HEK293 (cell line): ENCODE measurements at regions not wholly inside any gene's neighbourhood (a gene's known extent, or its start where the extent isn't known, plus 50 kb on each side); places are given as distances from the start of the nearest gene placed in this dataset.

Experiments
- CTCF ChIA-PET: fragments of 350-600 bp; formaldehyde crosslinking; extraction: SDS; loops from one replicate; lab custom pipeline; 2021; ENCODE audit warnings: antibody characterized with exemption; lab: Yijun Ruan, JAX
- POLR2A ChIA-PET: fragments of 300-600 bp; formaldehyde crosslinking; extraction: SDS; loops from one replicate; lab custom pipeline; 2020; ENCODE audit warnings: antibody characterized with exemption, inconsistent platforms; lab: Yijun Ruan, JAX
- H3K27ac ChIP-seq: fragments of 200-500 bp; sonication (Bioruptor generic); 2 replicates; pipeline ENCODE4 v1.5.1; 2014; ENCODE audit warnings: low read depth, low read length, control low read depth, inconsistent platforms; ENCODE audit errors: extremely low read depth
- H3K36me3 ChIP-seq, 2 experiments: fragments of 200-500 bp in 1 of 2; sonication (Bioruptor generic) in 1 of 2; 1 replicate in 1 of 2; 2 replicates in 1 of 2; pipeline ENCODE4 v1.5.1; 2014 to 2017; ENCODE audit warnings: inconsistent platforms in 2 of 2, low read length in 2 of 2; ENCODE audit not compliant: control insufficient read depth in 2 of 2, insufficient read depth in 1 of 2
- H3K4me1 ChIP-seq: fragments of 200-500 bp; sonication (Bioruptor generic); 2 replicates; pipeline ENCODE4 v1.5.1; 2014; ENCODE audit warnings: mild to moderate bottlenecking, low read length, inconsistent platforms; ENCODE audit not compliant: control insufficient read depth, insufficient read depth
- H3K4me3 ChIP-seq: 2 replicates; pipeline ENCODE4 v1.5.1; 2011; ENCODE audit warnings: low read depth, mild to moderate bottlenecking, control low read depth, low read length, moderate library complexity
- H3K9me3 ChIP-seq: fragments of 200-500 bp; sonication (Bioruptor generic); 2 replicates; pipeline ENCODE4 v1.5.1; 2014; ENCODE audit warnings: low read depth, low read length, inconsistent platforms; ENCODE audit not compliant: control insufficient read depth, insufficient read depth
- EGR2 ChIP-seq: fragments of 450-650 bp; formaldehyde crosslinking; IDR thresholded peaks from 2 replicates; pipeline ENCODE4 v1.5.1; 2016; ENCODE audit warnings: low read depth, missing biosample characterization, missing genetic modification characterization
- KLF16 ChIP-seq: fragments of 450-650 bp; formaldehyde crosslinking; IDR thresholded peaks from 2 replicates; pipeline ENCODE4 v1.5.1; 2017; ENCODE audit warnings: missing biosample characterization, missing genetic modification characterization
- KLF8 ChIP-seq: fragments of 450-650 bp; formaldehyde crosslinking; IDR thresholded peaks from 2 replicates; pipeline ENCODE4 v1.5.1; 2016; ENCODE audit warnings: missing biosample characterization, missing genetic modification characterization
- SCRT2 ChIP-seq: fragments of 450-650 bp; formaldehyde crosslinking; IDR thresholded peaks from 2 replicates; pipeline ENCODE4 v1.5.1; 2016; ENCODE audit warnings: missing biosample characterization, missing genetic modification characterization
- ZBTB7A ChIP-seq: fragments of 450-650 bp; formaldehyde crosslinking; IDR thresholded peaks from 2 replicates; pipeline ENCODE4 v1.5.1; 2016; ENCODE audit warnings: low read depth, missing biosample characterization, missing genetic modification characterization
- ZNF121 ChIP-seq: fragments of 450-650 bp; formaldehyde crosslinking; IDR thresholded peaks from 2 replicates; pipeline ENCODE4 v1.5.1; 2016; ENCODE audit warnings: missing biosample characterization, missing genetic modification characterization
- ZNF132 ChIP-seq: fragments of 450-650 bp; formaldehyde crosslinking; IDR thresholded peaks from 2 replicates; pipeline ENCODE4 v1.5.1; 2017; ENCODE audit warnings: missing biosample characterization, missing genetic modification characterization, borderline replicate concordance
- ZNF23 ChIP-seq: fragments of 450-650 bp; formaldehyde crosslinking; IDR thresholded peaks from 2 replicates; pipeline ENCODE4 v1.5.1; 2016; ENCODE audit warnings: missing biosample characterization, missing genetic modification characterization, borderline replicate concordance
- ZNF354C ChIP-seq: fragments of 450-650 bp; formaldehyde crosslinking; IDR thresholded peaks from 2 replicates; pipeline ENCODE4 v1.5.1; 2016; ENCODE audit warnings: missing biosample characterization, missing genetic modification characterization, low read depth, borderline replicate concordance
- ZNF623 ChIP-seq: fragments of 450-650 bp; formaldehyde crosslinking; IDR thresholded peaks from 2 replicates; pipeline ENCODE4 v1.5.1; 2016; ENCODE audit warnings: missing biosample characterization, missing genetic modification characterization
- ZNF658 ChIP-seq: fragments of 450-650 bp; formaldehyde crosslinking; IDR thresholded peaks from 2 replicates; pipeline ENCODE4; 2016; ENCODE audit warnings: missing biosample characterization, missing genetic modification characterization
- ZNF768 ChIP-seq: fragments of 450-650 bp; formaldehyde crosslinking; IDR thresholded peaks from 2 replicates; pipeline ENCODE4 v1.5.1; 2018; ENCODE audit warnings: missing biosample characterization, mild to moderate bottlenecking, missing genetic modification characterization
- ZNF777 ChIP-seq: fragments of 450-650 bp; formaldehyde crosslinking; IDR thresholded peaks from 2 replicates; pipeline ENCODE4 v1.5.1; 2017; ENCODE audit warnings: missing biosample characterization, missing genetic modification characterization, borderline replicate concordance
- ZNF792 ChIP-seq: fragments of 450-650 bp; formaldehyde crosslinking; IDR thresholded peaks from 2 replicates; pipeline ENCODE4 v1.5.1; 2016; ENCODE audit warnings: missing biosample characterization, missing genetic modification characterization
- ZSCAN23 ChIP-seq: fragments of 450-650 bp; formaldehyde crosslinking; IDR thresholded peaks from 2 replicates; pipeline ENCODE4 v1.5.1; 2016; ENCODE audit warnings: missing biosample characterization, missing genetic modification characterization
- ZXDB ChIP-seq: fragments of 450-650 bp; formaldehyde crosslinking; IDR thresholded peaks from 2 replicates; pipeline ENCODE4 v1.5.1; 2016; ENCODE audit warnings: missing biosample characterization, missing genetic modification characterization
- TF ChIP-seq, protein P1 (sequence below): fragments of 450-650 bp; formaldehyde crosslinking; IDR thresholded peaks from 2 replicates; pipeline ENCODE4 v1.5.1; 2017; ENCODE audit warnings: missing biosample characterization, missing genetic modification characterization
- TF ChIP-seq, protein P2 (sequence below): sonication (generic); formaldehyde crosslinking; IDR thresholded peaks from 2 replicates; pipeline ENCODE4 v1.8.1; 2022; ENCODE audit warnings: mild to moderate bottlenecking, moderate library complexity, missing genetic modification reagents
- TF ChIP-seq, protein P3 (sequence below): fragments of 450-650 bp; formaldehyde crosslinking; IDR thresholded peaks from 2 replicates; pipeline ENCODE4 v1.5.1; 2017; ENCODE audit warnings: missing biosample characterization, missing genetic modification characterization
- TF ChIP-seq, protein P4 (sequence below): fragments of 450-650 bp; formaldehyde crosslinking; IDR thresholded peaks from 2 replicates; pipeline ENCODE4 v1.5.1; 2016; ENCODE audit warnings: missing biosample characterization, missing genetic modification characterization
- TF ChIP-seq, protein P5 (sequence below): fragments of 450-650 bp; IDR thresholded peaks from 2 replicates; pipeline ENCODE4 v1.5.1; 2018; ENCODE audit warnings: missing biosample characterization, mild to moderate bottlenecking, missing genetic modification characterization
- TF ChIP-seq, protein P6 (sequence below): fragments of 450-650 bp; formaldehyde crosslinking; IDR thresholded peaks from 2 replicates; pipeline ENCODE4 v1.5.1; 2016; ENCODE audit warnings: missing biosample characterization, missing genetic modification characterization
- TF ChIP-seq, protein P7 (sequence below): fragments of 450-650 bp; formaldehyde crosslinking; IDR thresholded peaks from 2 replicates; pipeline ENCODE4; 2016; ENCODE audit warnings: missing biosample characterization, missing genetic modification characterization

DNA sequence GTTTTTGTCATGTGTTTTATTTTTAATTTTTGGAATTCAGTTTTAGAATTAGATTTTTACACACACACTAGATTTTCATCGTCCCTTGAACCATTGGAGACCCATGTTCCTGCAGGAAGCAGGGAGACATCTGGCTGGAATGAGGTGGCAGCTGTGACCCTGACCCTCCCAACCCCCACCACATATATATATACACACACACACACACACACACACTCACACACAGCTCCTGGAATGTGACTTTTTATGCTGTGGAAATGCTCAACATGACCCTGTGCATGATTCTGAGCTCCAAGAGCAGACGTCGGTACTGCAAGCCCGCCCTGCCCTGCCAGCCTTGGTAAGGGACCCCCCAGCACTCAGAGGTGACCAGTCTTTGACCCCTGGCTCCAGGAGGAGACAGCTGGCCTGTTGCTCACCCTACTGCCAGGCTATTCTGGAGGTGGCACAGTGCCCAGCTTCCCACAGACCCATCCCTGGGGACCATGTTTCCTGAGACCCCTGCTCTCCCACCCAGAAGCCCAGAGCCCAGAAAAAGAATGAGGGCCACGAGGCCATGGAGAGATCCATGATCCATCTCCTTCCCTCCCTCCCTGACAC, 103.2 kb upstream of the VSTM2B start:
- no peak overlapping the region for H3K4me3 ChIP-seq
- H3K27ac ChIP-seq, result no peak overlapping the region
- TF ChIP-seq ZNF623 (no peak), ZNF23 (tag by site-specific recombination) (no peak), ZNF132 (tag by site-specific recombination) (no peak), EGR2 (no peak), ZNF121 (no peak), ZSCAN23 (tag by site-specific recombination) (no peak), KLF16 (tag by site-specific recombination) (no peak), ZNF354C (tag by site-specific recombination) (no peak), KLF8 (tag by site-specific recombination) (no peak), ZNF792 (tag by site-specific recombination) (no peak)
- TF ChIP-seq, protein P1, sequence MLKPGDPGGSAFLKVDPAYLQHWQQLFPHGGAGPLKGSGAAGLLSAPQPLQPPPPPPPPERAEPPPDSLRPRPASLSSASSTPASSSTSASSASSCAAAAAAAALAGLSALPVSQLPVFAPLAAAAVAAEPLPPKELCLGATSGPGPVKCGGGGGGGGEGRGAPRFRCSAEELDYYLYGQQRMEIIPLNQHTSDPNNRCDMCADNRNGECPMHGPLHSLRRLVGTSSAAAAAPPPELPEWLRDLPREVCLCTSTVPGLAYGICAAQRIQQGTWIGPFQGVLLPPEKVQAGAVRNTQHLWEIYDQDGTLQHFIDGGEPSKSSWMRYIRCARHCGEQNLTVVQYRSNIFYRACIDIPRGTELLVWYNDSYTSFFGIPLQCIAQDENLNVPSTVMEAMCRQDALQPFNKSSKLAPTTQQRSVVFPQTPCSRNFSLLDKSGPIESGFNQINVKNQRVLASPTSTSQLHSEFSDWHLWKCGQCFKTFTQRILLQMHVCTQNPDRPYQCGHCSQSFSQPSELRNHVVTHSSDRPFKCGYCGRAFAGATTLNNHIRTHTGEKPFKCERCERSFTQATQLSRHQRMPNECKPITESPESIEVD (tag by site-specific recombination), result no peak
- TF ChIP-seq, protein P2, sequence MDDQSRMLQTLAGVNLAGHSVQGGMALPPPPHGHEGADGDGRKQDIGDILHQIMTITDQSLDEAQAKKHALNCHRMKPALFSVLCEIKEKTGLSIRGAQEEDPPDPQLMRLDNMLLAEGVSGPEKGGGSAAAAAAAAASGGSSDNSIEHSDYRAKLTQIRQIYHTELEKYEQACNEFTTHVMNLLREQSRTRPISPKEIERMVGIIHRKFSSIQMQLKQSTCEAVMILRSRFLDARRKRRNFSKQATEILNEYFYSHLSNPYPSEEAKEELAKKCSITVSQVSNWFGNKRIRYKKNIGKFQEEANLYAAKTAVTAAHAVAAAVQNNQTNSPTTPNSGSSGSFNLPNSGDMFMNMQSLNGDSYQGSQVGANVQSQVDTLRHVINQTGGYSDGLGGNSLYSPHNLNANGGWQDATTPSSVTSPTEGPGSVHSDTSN (CRISPR knock-in tag), result no peak
- TF ChIP-seq, protein P3, sequence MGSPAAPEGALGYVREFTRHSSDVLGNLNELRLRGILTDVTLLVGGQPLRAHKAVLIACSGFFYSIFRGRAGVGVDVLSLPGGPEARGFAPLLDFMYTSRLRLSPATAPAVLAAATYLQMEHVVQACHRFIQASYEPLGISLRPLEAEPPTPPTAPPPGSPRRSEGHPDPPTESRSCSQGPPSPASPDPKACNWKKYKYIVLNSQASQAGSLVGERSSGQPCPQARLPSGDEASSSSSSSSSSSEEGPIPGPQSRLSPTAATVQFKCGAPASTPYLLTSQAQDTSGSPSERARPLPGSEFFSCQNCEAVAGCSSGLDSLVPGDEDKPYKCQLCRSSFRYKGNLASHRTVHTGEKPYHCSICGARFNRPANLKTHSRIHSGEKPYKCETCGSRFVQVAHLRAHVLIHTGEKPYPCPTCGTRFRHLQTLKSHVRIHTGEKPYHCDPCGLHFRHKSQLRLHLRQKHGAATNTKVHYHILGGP, result no peak
- TF ChIP-seq, protein P4, sequence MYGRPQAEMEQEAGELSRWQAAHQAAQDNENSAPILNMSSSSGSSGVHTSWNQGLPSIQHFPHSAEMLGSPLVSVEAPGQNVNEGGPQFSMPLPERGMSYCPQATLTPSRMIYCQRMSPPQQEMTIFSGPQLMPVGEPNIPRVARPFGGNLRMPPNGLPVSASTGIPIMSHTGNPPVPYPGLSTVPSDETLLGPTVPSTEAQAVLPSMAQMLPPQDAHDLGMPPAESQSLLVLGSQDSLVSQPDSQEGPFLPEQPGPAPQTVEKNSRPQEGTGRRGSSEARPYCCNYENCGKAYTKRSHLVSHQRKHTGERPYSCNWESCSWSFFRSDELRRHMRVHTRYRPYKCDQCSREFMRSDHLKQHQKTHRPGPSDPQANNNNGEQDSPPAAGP, result no peak
- TF ChIP-seq, protein P5, sequence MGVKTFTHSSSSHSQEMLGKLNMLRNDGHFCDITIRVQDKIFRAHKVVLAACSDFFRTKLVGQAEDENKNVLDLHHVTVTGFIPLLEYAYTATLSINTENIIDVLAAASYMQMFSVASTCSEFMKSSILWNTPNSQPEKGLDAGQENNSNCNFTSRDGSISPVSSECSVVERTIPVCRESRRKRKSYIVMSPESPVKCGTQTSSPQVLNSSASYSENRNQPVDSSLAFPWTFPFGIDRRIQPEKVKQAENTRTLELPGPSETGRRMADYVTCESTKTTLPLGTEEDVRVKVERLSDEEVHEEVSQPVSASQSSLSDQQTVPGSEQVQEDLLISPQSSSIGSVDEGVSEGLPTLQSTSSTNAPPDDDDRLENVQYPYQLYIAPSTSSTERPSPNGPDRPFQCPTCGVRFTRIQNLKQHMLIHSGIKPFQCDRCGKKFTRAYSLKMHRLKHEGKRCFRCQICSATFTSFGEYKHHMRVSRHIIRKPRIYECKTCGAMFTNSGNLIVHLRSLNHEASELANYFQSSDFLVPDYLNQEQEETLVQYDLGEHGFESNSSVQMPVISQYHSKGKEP (tag by site-specific recombination), result no peak
- no peaks in the 10 kb centered on the region for H3K36me3 ChIP-seq
- ChIA-PET POLR2A (no interaction called here), CTCF (no interaction called here)
- no peaks in the 10 kb centered on the region for H3K4me1 ChIP-seq
- H3K9me3 ChIP-seq, result peaks cover 7% of the 10 kb centered on the region; the same call in 1 of the 2 replicates

DNA sequence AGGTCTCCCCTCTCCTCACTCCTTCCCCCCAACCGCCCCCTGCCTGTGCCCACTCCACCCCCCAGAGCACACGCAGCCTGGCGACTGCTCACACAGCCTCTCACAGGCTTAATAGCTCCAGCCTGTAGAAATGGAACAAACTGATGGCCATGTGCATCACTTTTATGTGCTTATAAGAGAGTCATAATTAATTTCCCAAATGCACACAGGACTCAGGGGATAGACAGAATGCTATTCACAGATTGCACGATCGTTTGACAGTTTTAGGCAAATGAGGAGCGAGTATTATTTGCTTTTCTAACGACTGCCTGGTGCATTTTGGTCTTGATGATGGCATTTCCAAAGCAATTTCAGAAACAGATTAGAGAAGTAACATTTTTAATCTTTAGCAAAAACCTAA, 97.7 kb upstream of the VSTM2B start:
- CTCF ChIA-PET, result interaction anchor here (0.9 kb wide), 1 partner anchor 98 kb away, joined by 3 read pairs; no protein-coding TSS in a partner anchor
- no peak overlapping the region for H3K27ac ChIP-seq
- TF ChIP-seq ZXDB (tag by site-specific recombination) (no peak), ZNF777 (tag by site-specific recombination) (no peak), ZNF658 (tag by site-specific recombination) (no peak), ZBTB7A (tag by site-specific recombination) (no peak), ZNF768 (tag by site-specific recombination) (no peak), SCRT2 (tag by site-specific recombination) (no peak)
- TF ChIP-seq, protein P6, sequence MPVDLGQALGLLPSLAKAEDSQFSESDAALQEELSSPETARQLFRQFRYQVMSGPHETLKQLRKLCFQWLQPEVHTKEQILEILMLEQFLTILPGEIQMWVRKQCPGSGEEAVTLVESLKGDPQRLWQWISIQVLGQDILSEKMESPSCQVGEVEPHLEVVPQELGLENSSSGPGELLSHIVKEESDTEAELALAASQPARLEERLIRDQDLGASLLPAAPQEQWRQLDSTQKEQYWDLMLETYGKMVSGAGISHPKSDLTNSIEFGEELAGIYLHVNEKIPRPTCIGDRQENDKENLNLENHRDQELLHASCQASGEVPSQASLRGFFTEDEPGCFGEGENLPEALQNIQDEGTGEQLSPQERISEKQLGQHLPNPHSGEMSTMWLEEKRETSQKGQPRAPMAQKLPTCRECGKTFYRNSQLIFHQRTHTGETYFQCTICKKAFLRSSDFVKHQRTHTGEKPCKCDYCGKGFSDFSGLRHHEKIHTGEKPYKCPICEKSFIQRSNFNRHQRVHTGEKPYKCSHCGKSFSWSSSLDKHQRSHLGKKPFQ (tag by site-specific recombination), result no peak
- TF ChIP-seq, protein P7, sequence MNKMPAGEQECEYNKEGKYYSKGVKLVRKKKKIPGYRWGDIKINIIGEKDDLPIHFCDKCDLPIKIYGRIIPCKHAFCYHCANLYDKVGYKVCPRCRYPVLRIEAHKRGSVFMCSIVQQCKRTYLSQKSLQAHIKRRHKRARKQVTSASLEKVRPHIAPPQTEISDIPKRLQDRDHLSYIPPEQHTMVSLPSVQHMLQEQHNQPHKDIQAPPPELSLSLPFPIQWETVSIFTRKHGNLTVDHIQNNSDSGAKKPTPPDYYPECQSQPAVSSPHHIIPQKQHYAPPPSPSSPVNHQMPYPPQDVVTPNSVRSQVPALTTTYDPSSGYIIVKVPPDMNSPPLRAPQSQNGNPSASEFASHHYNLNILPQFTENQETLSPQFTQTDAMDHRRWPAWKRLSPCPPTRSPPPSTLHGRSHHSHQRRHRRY (tag by site-specific recombination), result no peak

More for the DNA sequence above, 97.7 kb upstream of the VSTM2B start:
- POLR2A ChIA-PET, result no interaction called here
- Histone ChIP-seq H3K9me3 (peaks cover 7% of the 10 kb centered on the region; the same call in 1 of the 2 replicates), H3K4me3 (no peak overlapping the region), H3K4me1 (no peaks in the 10 kb centered on the region), H3K36me3 (no peaks in the 10 kb centered on the region)
